Large intestine (tissue), 3 donors: ENCODE measurements at regions not wholly inside any gene's neighbourhood (a gene's known extent, or its start where the extent isn't known, plus 50 kb on each side); places are given as distances from the start of the nearest gene placed in this dataset.

Experiments
- DNase-seq, 2 donors: peaks; one replicate each; pipeline versions ENCODE4 v3.0.0 to v3.0.0-alpha.2; 2013
- H3K27ac ChIP-seq: one replicate; pipeline ENCODE4 v1.5.1; 2013; ENCODE audit warnings: low read length
- H3K27me3 ChIP-seq: 2 replicates; pipeline ENCODE4 v1.6.1; 2013; ENCODE audit warnings: low read length; ENCODE audit not compliant: control insufficient read depth, insufficient read depth
- H3K36me3 ChIP-seq: 2 replicates; pipeline ENCODE4 v1.6.1; 2013; ENCODE audit warnings: low read length; ENCODE audit not compliant: control insufficient read depth, insufficient read depth
- H3K4me1 ChIP-seq: one replicate; pipeline ENCODE4 v1.6.1; 2013; ENCODE audit warnings: low read length; ENCODE audit not compliant: control insufficient read depth, insufficient read depth
- H3K4me3 ChIP-seq: one replicate; pipeline ENCODE4 v1.5.1; 2013; ENCODE audit warnings: low read length
- H3K9me3 ChIP-seq: one replicate; pipeline ENCODE4 v1.6.1; 2013; ENCODE audit warnings: mild to moderate bottlenecking, low read depth, low read length, moderate library complexity; ENCODE audit not compliant: control insufficient read depth
- WGBS: methylation state at CpG from one replicate; pipeline ENCODE4 v1.1.5; 2013; ENCODE audit warnings: low lambda C conversion rate; ENCODE audit not compliant: insufficient coverage; 5-methylcytosine and 5-hydroxymethylcytosine counted together

DNA sequence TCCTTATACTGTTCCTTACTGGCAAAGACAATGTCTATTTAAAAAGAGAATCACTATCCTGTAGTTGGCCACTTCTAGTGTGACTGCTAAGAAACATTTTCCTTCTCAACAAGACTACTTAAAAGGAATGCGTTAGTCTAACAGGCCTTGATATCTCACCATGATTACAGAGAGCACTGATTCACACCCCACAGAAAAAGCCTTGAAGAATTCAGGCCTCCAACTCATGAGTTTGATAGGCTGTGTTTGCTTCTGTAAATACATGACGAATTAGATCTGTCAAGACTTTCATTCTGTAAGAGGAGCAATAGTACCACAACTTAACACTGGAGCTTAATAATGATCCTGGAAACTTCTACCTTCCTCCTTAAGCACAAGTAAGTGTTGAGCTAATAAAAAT, 432.8 kb upstream of the NR2F2 start:
- Histone ChIP-seq H3K4me3 (no peak overlapping the region), H3K4me1 (no peaks in the 10 kb centered on the region), H3K9me3 (no peaks in the 10 kb centered on the region), H3K27ac (no peak overlapping the region), H3K36me3 (no peaks in the 10 kb centered on the region), H3K27me3 (peaks cover 2% of the 10 kb centered on the region)
- no CpG with 5 or more reads among the region's 2 CpGs for WGBS
- DNase-seq, result no peak

GRCh38 chr15:95898761-95899160, 431.7 kb upstream of the NR2F2 start:
- H3K27ac ChIP-seq, result no peak overlapping the region
- H3K36me3 ChIP-seq, result no peaks in the 10 kb centered on the region
- peaks cover 2% of the 10 kb centered on the region for H3K27me3 ChIP-seq
- WGBS, result no CpG with 5 or more reads among the region's 1 CpG
- no peak for DNase-seq
- no peak overlapping the region for H3K4me3 ChIP-seq
- H3K9me3 ChIP-seq, result no peaks in the 10 kb centered on the region
- no peaks in the 10 kb centered on the region for H3K4me1 ChIP-seq

DNA sequence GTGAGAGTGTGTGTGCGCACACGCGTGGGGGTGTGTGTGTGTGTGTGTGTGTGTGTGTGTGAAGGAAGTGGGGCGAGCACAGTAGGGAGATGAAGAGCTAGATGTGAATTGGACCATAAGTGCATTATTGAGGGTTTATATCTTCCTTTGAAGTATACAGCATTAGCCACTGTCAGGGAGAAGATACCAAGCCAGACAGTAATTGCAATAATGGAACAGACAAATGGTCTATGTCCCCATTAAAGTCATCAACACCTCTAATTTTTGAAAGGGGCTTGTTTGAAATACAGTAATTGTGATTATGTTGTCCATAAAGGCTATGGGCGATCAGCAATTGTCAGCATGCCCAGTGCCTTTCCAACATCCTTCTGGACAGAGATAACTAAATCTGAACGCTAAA, 429.2 kb upstream of the NR2F2 start:
- Histone ChIP-seq H3K9me3 (no peaks in the 10 kb centered on the region), H3K36me3 (no peaks in the 10 kb centered on the region), H3K4me1 (no peaks in the 10 kb centered on the region), H3K4me3 (no peak overlapping the region), H3K27me3 (peaks cover 2% of the 10 kb centered on the region), H3K27ac (no peak overlapping the region)
- no peak for DNase-seq
- 83% methylated on average over 1 of the region's 6 CpGs for WGBS

DNA sequence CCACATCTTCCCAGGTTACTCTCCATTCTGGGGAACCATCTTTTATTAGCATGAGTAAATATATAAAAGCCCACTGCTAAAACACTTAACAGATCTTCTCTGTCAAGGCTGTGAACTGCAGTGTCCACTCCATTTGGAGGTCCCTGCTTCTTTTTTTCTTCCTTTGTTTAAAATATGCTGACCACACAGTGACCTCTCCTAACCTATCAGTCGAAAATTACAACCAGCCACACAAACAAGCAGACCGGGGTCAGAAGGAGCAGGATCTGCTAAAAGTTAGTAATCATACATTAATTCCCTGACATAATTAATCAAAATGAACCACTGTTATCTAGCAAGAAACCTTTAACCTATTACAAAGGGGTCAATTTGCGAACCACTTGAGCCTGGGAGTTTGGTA, 427.9 kb upstream of the NR2F2 start:
- Histone ChIP-seq H3K9me3 (no peaks in the 10 kb centered on the region), H3K4me1 (no peaks in the 10 kb centered on the region), H3K27me3 (peaks cover 4% of the 10 kb centered on the region), H3K4me3 (no peak overlapping the region), H3K36me3 (no peaks in the 10 kb centered on the region), H3K27ac (no peak overlapping the region)
- WGBS, result 80% methylated on average over 1 of the region's 3 CpGs
- DNase-seq, result no peak

- no peaks in the 10 kb centered on the region for H3K4me1 ChIP-seq
- H3K36me3 ChIP-seq, result no peaks in the 10 kb centered on the region
- WGBS, result 100% methylated on average over 1 of the region's 4 CpGs
- DNase-seq, result no peak
- H3K4me3 ChIP-seq, result no peak overlapping the region
- no peak overlapping the region for H3K27ac ChIP-seq
- peaks cover 4% of the 10 kb centered on the region for H3K27me3 ChIP-seq
- no peaks in the 10 kb centered on the region for H3K9me3 ChIP-seq
Measured at GRCh38 chr15:95903352-95903751, 427.1 kb upstream of the NR2F2 start.

- no peak overlapping the region for H3K27ac ChIP-seq
- WGBS, result no CpG with 5 or more reads among the region's 11 CpGs
- no peaks in the 10 kb centered on the region for H3K36me3 ChIP-seq
- H3K27me3 ChIP-seq, result peaks cover 13% of the 10 kb centered on the region
- DNase-seq, result no peak
- H3K9me3 ChIP-seq, result no peaks in the 10 kb centered on the region
- no peak overlapping the region for H3K4me3 ChIP-seq
- H3K4me1 ChIP-seq, result no peaks in the 10 kb centered on the region
Measured at GRCh38 chr15:95910643-95911212, 419.8 kb upstream of the NR2F2 start.

DNA sequence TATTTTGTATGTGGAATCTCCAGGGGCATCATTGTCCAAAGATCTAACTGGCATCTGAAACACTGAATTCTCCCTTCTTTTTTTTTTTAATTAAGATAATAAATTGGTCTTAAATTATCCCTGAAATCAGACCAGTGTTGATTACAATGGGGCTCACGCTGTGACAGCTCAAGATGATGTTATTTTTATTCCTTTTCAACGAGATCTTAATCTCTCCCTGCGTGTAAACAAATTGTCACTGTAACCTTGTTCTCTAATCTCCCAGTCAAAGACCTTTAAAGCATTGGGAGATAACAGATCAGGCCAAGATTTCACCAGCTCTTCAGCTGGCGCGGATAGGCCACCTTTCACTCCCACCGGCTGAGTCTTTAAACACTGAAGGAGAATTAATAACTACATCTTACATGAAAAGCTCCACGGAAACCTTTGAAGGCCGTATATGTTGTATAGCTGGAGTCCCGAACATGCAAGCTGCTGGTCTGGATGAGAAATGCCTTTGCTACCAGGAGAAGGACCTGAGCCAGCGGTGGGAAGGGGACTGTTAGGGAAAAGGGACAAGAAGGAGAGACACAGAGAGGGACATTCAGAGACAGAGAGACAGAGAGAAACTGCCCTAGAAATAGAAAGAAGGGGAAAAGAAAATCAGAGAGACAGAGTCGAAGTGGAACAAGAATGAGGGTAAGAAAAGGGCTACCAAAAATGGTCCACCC, 418.8 kb upstream of the NR2F2 start:
- Histone ChIP-seq H3K4me3 (no peak overlapping the region), H3K4me1 (no peaks in the 10 kb centered on the region), H3K36me3 (no peaks in the 10 kb centered on the region), H3K9me3 (no peaks in the 10 kb centered on the region), H3K27me3 (peaks cover 13% of the 10 kb centered on the region), H3K27ac (no peak overlapping the region)
- WGBS, result 51% methylated on average over 2 of the region's 11 CpGs
- DNase-seq, result no peak

DNA sequence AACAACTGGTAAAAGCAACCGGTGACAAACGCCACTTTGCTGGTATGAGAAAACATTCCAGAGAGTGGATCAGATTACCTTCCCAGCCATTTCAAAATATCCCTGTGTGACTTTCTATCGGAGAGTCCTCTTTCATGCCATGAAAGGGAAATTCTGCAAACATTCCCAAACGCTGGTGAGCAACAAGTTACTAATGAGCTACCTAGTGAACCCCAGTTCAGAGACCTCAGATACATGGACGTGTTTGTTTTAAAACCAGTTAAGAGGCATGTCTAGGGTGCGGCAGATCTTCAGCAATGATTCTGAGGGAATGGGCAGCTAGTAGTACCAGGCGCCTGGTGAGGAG, 418.2 kb upstream of the NR2F2 start:
- no peak overlapping the region for H3K4me3 ChIP-seq
- no CpG with 5 or more reads among the region's 7 CpGs for WGBS
- H3K4me1 ChIP-seq, result no peaks in the 10 kb centered on the region
- no peaks in the 10 kb centered on the region for H3K36me3 ChIP-seq
- H3K27ac ChIP-seq, result no peak overlapping the region
- peaks cover 11% of the 10 kb centered on the region for H3K27me3 ChIP-seq
- H3K9me3 ChIP-seq, result no peaks in the 10 kb centered on the region
- DNase-seq, result no peak

GRCh38 chr15:95912728-95913127, 417.8 kb upstream of the NR2F2 start:
- Histone ChIP-seq H3K9me3 (no peaks in the 10 kb centered on the region), H3K27ac (no peak overlapping the region), H3K4me1 (no peaks in the 10 kb centered on the region), H3K27me3 (peaks cover 11% of the 10 kb centered on the region), H3K4me3 (no peak overlapping the region), H3K36me3 (no peaks in the 10 kb centered on the region)
- WGBS, result 100% methylated on average over 1 of the region's 2 CpGs
- no peak for DNase-seq

DNA sequence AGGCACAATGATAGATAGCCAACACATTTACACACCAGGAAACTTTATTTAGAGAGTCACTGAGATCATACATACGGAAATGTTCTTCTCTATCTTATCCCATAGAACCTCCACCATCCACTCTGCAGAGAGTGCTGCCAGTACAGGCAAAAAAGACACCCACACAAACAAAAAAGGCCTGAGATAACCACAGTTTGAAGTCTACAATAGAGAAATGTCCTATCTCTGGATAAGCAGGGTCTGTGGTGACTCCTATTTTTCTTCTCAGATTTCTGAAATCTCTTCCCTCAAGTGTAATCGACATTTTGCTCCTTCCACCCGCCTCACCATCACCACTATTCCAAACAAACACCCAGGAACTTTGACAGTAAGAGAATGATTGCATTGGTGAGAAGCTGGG, 413.9 kb upstream of the NR2F2 start:
- WGBS, result 40% methylated on average over 2 of the region's 3 CpGs
- no peak for DNase-seq

DNA sequence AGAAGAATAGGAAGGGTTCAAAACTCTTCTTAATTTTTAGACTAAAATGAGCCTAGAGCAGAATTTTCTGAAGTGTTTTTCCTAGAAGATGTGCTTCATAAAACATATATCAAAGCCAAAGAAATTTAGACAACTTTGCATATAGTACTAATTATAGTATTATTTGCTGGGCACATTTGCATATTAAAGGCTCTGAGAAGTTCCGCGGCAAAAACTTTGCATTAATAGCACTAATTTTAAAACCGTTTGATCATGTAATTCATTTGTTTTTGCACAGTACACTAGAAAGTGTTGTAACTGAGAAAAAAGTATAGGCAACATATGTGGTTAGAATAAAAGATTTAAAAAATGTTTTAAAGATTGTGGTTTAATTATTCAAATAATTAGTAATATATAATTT, 412.0 kb upstream of the NR2F2 start:
- Histone ChIP-seq H3K27me3 (peaks cover 3% of the 10 kb centered on the region), H3K27ac (no peak overlapping the region), H3K9me3 (no peaks in the 10 kb centered on the region), H3K36me3 (no peaks in the 10 kb centered on the region), H3K4me1 (no peaks in the 10 kb centered on the region), H3K4me3 (no peak overlapping the region)
- WGBS, result 100% methylated on average over 1 of the region's 3 CpGs
- DNase-seq, result no peak

More for the DNA sequence above, 413.9 kb upstream of the NR2F2 start:
- H3K27ac ChIP-seq, result no peak overlapping the region
- H3K9me3 ChIP-seq, result no peaks in the 10 kb centered on the region
- no peak overlapping the region for H3K4me3 ChIP-seq
- peaks cover 7% of the 10 kb centered on the region for H3K27me3 ChIP-seq
- H3K36me3 ChIP-seq, result no peaks in the 10 kb centered on the region
- no peaks in the 10 kb centered on the region for H3K4me1 ChIP-seq
